ENCODE measurements at regions not wholly inside any gene's neighbourhood (a gene's known extent, or its start where the extent isn't known, plus 50 kb on each side); places are given as distances from the start of the nearest gene placed in this dataset.

- no peak for TF ChIP-seq REST (IDR thresholded peaks at IDR 0.05; ENCODE audit: insufficient read depth in 1 of 2, low read depth in 2 of 2, low read length in 1 of 2)
- no peak for TF ChIP-seq POLR2AphosphoS5 (IDR thresholded peaks at IDR 0.05; ENCODE audit: low read depth, low read length)
- TF ChIP-seq CTCF (IDR thresholded peaks at IDR 0.05): no peak
- TF ChIP-seq SIN3A (IDR thresholded peaks at IDR 0.05; ENCODE audit: borderline replicate concordance, insufficient read depth, low read depth, low read length): no peak
These were observed 497.5 kb downstream of the TNS1 start for GRCh38 chr2:217505303-217505702.

All from Panc1 (cell line).